ENCODE measurements at regions not wholly inside any gene's neighbourhood (a gene's known extent, or its start where the extent isn't known, plus 50 kb on each side); places are given as distances from the start of the nearest gene placed in this dataset.

DNA sequence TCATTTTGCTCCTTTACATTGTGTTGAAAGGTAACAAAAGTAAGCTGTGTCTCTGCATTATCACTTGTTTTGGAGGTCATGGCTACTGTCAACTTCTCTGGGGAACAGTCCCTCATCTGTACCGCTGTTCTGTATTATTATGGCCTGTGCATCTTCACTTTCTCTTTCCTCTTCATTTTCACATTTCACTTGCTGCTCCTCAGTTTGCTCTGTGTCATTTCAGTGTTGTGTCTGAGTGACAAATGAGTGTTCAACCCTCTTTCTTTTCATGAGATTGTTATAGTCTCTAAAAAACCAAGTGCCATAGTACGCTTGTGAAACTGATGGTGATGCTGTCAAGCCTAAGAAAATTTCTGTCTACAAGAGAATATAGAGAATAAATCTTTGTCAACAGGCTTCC lies 122.0 kb upstream of the FER start:
- H3K4me3 ChIP-seq (ENCODE audit: low read depth, low read length): no peak overlapping the region
- in situ Hi-C loops (cut with HindIII; ENCODE audit: low pct_ligation_motif_present, low sequenced_read_pairs): no loop called here
- TF ChIP-seq, protein P1, sequence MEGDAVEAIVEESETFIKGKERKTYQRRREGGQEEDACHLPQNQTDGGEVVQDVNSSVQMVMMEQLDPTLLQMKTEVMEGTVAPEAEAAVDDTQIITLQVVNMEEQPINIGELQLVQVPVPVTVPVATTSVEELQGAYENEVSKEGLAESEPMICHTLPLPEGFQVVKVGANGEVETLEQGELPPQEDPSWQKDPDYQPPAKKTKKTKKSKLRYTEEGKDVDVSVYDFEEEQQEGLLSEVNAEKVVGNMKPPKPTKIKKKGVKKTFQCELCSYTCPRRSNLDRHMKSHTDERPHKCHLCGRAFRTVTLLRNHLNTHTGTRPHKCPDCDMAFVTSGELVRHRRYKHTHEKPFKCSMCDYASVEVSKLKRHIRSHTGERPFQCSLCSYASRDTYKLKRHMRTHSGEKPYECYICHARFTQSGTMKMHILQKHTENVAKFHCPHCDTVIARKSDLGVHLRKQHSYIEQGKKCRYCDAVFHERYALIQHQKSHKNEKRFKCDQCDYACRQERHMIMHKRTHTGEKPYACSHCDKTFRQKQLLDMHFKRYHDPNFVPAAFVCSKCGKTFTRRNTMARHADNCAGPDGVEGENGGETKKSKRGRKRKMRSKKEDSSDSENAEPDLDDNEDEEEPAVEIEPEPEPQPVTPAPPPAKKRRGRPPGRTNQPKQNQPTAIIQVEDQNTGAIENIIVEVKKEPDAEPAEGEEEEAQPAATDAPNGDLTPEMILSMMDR (IDR thresholded peaks at IDR 0.05; ENCODE audit: low read depth, low read length, missing control alignments): no peak

DNA sequence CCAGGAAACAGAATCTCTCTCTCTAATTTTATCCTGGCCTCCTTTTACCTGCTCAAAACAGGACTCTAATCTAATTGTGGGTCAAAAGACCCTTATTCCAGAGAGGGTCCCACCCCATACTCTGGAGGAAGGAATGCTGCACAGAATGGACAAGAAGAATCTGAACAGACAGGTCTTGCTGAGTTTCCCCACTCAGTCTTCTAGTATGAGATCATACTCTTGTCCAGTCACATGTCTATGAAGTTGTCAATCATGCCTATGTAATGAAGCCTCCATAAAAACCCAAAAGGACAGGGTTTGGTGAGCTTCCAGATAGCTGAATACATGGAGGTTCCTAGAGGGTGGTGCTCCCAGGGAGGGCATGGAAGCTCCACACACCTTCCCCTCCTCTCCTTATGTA lies 123.9 kb upstream of the FER start:
- no peak for DNase-seq
- Histone ChIP-seq H3K36me3 (replicated peaks) (no peaks in the 10 kb centered on the region), H3K27me3 (replicated peaks) (no peaks in the 10 kb centered on the region), H3K4me3 (ENCODE audit: low read depth, low read length) (no peak overlapping the region), H3K27ac (no peak overlapping the region)
- in situ Hi-C loops (cut with HindIII; ENCODE audit: low pct_ligation_motif_present, low sequenced_read_pairs): no loop called here
- TF ChIP-seq, protein P1 (IDR thresholded peaks at IDR 0.05; ENCODE audit: low read depth, low read length, missing control alignments): no peak

More for the DNA sequence above, 122.0 kb upstream of the FER start:
- no peaks in the 10 kb centered on the region for H3K27me3 ChIP-seq (replicated peaks)
- no peak overlapping the region for H3K27ac ChIP-seq
- no peak for DNase-seq
- H3K36me3 ChIP-seq (replicated peaks): no peaks in the 10 kb centered on the region

DNA sequence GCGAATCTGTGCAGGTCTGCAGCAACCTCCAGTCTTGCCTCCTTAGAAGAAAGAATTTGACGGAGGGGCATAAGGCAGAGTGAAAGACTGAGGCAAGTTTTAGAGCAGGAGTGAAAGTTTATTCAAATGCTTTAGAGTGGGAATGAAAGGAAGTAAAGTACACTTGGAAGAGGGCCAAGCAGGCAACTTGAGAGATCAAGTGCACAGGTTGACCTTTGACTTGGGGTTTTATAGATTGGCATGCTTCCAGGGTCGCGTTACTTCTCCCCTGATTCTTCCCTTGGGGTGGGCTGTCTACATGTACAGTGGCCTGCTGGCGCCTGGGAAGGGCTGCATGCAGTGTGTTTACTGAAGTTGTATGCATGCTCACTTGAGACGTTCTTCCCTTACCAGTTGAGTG lies 127.2 kb upstream of the FER start:
- Histone ChIP-seq H3K27ac (no peak overlapping the region), H3K36me3 (replicated peaks) (no peaks in the 10 kb centered on the region), H3K27me3 (replicated peaks) (no peaks in the 10 kb centered on the region), H3K4me3 (ENCODE audit: low read depth, low read length) (no peak overlapping the region)
- DNase-seq: no peak
- in situ Hi-C loops (cut with HindIII; ENCODE audit: low pct_ligation_motif_present, low sequenced_read_pairs): no loop called here
- TF ChIP-seq, protein P1 (IDR thresholded peaks at IDR 0.05; ENCODE audit: low read depth, low read length, missing control alignments): no peak

DNA sequence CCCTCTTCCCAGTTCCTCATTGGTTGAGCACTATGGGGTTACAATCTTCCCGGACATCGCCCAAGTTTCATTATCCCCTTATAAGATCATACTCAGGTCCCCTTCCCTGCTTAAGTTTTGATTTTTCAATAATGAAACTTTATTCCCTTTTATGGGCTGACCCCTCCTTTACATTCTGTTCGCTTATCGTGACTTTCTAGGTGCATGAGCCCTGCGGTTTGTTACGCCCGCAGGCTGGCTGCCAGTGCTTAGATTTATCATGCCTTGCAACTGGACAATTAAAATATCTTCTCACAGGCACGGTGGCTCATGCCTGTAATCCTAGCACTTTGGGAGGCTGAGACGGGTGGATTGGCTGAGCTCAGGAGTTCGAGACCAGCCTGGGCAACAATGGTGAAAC lies 127.9 kb upstream of the FER start:
- in situ Hi-C loops (cut with HindIII; ENCODE audit: low pct_ligation_motif_present, low sequenced_read_pairs): no loop called here
- Histone ChIP-seq H3K27ac (no peak overlapping the region), H3K4me3 (ENCODE audit: low read depth, low read length) (no peak overlapping the region), H3K27me3 (replicated peaks) (no peaks in the 10 kb centered on the region), H3K36me3 (replicated peaks) (no peaks in the 10 kb centered on the region)
- TF ChIP-seq, protein P1 (IDR thresholded peaks at IDR 0.05; ENCODE audit: low read depth, low read length, missing control alignments): no peak
- DNase-seq: no peak

DNA sequence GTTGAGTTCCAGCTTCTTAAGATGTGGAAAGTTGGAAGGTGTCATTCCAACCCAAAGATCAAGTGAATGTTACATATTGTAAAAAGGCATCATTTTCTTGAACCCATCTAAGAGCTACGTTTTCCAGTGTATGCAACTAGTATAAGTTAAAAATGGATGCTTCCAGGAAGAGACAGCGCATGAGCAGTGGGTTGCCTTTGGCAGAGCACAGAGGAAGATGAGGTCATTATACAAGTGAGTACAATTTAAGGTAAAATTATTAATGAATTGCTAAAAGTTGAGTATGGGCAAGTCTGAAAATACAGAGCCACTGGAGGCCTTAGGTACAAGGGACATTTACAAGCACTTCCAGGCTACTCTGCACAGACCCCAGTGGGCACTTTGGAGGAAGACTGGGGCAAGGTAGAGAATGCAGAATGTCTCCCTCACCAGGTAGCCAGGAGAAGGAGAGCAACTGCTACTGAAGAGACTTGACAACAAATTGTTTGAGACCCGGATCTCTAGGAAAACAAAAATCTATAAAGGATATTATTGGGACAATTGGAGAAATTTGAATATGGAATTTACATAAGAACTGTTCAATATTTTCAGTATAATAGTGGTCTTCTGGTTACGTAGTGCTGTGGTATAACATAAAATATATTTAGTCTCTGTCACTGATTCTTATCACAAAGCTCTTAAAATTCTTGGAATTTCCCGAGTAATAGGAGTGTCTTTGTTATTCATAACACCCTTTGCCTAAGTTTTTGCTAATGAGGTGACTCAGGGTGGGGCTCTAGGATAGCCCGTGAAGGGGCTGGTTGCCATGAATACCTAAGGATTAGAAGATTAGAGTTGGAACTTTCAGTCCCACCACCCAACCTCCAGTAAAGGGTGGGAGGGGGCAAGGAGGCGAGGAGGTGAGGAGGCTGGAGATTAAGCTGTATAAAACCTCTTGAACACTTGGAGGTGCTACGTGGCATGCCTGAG lies 129.9 kb upstream of the FER start:
- Histone ChIP-seq H3K27me3 (replicated peaks) (no peaks in the 10 kb centered on the region), H3K4me3 (ENCODE audit: low read depth, low read length) (no peak overlapping the region), H3K27ac (no peak overlapping the region), H3K36me3 (replicated peaks) (no peaks in the 10 kb centered on the region)
- no peak for DNase-seq
- in situ Hi-C loops (cut with HindIII; ENCODE audit: low pct_ligation_motif_present, low sequenced_read_pairs): no loop called here
- TF ChIP-seq, protein P1 (IDR thresholded peaks at IDR 0.05; ENCODE audit: low read depth, low read length, missing control alignments): peak; percentile 3

Measured in brain microvascular endothelial cell (primary cell).